SK-N-SH (cell line): ENCODE measurements at regions not wholly inside any gene's neighbourhood (a gene's known extent, or its start where the extent isn't known, plus 50 kb on each side); places are given as distances from the start of the nearest gene placed in this dataset.

Experiments
- CTCF ChIP-seq: fragments of 200-600 bp; sonication (generic); IDR thresholded peaks from 2 replicates; pipeline ENCODE4 v1.6.1; 2017; ENCODE audit warnings: antibody characterized with exemption, mild to moderate bottlenecking, moderate library complexity
- EP300 ChIP-seq, 2 experiments: IDR thresholded peaks; 2 replicates each; pipeline versions ENCODE4 v1.4.0 to v1.6.1; 2012; ENCODE audit warnings: borderline replicate concordance in 1 of 2, low read depth in 1 of 2, low read length in 1 of 2
- GABPA ChIP-seq: IDR thresholded peaks from 2 replicates; pipeline ENCODE4 v1.4.0; 2012; ENCODE audit warnings: low read depth, mild to moderate bottlenecking
- GATA2 ChIP-seq: sonication (generic); formaldehyde crosslinking; IDR thresholded peaks from 2 replicates; pipeline ENCODE4 v1.5.0; 2020; ENCODE audit warnings: mild to moderate bottlenecking, missing genetic modification reagents
- NFIC ChIP-seq: IDR thresholded peaks from 2 replicates; pipeline ENCODE4 v1.4.0; 2012; ENCODE audit warnings: borderline replicate concordance
- POLR2AphosphoS5 ChIP-seq: IDR thresholded peaks from 2 replicates; pipeline ENCODE4 v1.6.1; 2012; ENCODE audit warnings: low read depth, low read length
- RAD21 ChIP-seq: IDR thresholded peaks from 2 replicates; pipeline ENCODE4 v1.6.1; 2012; ENCODE audit warnings: mild to moderate bottlenecking, low read length
- RFX5 ChIP-seq: IDR thresholded peaks from 2 replicates; pipeline ENCODE4 v1.6.1; 2012; ENCODE audit warnings: mild to moderate bottlenecking, improper control_type of control experiment, low read length
- RXRA ChIP-seq: IDR thresholded peaks from 2 replicates; pipeline ENCODE4 v1.4.0; 2012; ENCODE audit warnings: low read depth, mild to moderate bottlenecking, borderline replicate concordance
- YY1 ChIP-seq: IDR thresholded peaks from 2 replicates; pipeline ENCODE4 v1.4.0; 2012; ENCODE audit warnings: low read depth, mild to moderate bottlenecking
- TF ChIP-seq, protein P1 (sequence below): fragments of 150-350 bp; IDR thresholded peaks from 2 replicates; pipeline ENCODE4 v1.6.1; 2017; ENCODE audit warnings: antibody characterized with exemption, low read length, low read depth, borderline replicate concordance

GRCh38 chr9:108072740-108073139 lies 583.2 kb upstream of the KLF4 start:
- TF ChIP-seq, protein P1, sequence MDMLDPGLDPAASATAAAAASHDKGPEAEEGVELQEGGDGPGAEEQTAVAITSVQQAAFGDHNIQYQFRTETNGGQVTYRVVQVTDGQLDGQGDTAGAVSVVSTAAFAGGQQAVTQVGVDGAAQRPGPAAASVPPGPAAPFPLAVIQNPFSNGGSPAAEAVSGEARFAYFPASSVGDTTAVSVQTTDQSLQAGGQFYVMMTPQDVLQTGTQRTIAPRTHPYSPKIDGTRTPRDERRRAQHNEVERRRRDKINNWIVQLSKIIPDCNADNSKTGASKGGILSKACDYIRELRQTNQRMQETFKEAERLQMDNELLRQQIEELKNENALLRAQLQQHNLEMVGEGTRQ = no peak
- TF ChIP-seq YY1 (no peak), CTCF (no peak), POLR2AphosphoS5 (no peak), RAD21 (no peak), NFIC (no peak), RXRA (no peak), EP300 (IDR thresholded peaks at IDR 0.05; ENCODE audit: borderline replicate concordance in 1 of 2, low read depth in 1 of 2, low read length in 1 of 2) (no peak), GATA2 (CRISPR knock-in tag) (no peak), RFX5 (no peak), GABPA (no peak)
